K562 (cell line): ENCODE measurements at regions not wholly inside any gene's neighbourhood (a gene's known extent, or its start where the extent isn't known, plus 50 kb on each side); places are given as distances from the start of the nearest gene placed in this dataset.
A peak's percentile ranks its signal among the peaks of the same experiment; 100 is the strongest.

ENCODE experiments used
- ATAC-seq: fragments of 200-7000 bp; cut with Tn5 transposase; 3 replicates; pipeline ENCODE4 v1.9.1; 2020; ENCODE audit warnings: moderate library complexity
- BruUV-seq: library from RNA; stranded (reverse); fragments of 400-500 nt; replicated peaks from 2 replicates; lab custom pipeline; 2021; lab: Mats Ljungman, UMichigan
- CTCF ChIA-PET: fragments of 300-600 bp; formaldehyde crosslinking; extraction: SDS; loops from one replicate; lab custom pipeline; 2021; ENCODE audit warnings: low intra/inter-chr PET ratio; lab: Yijun Ruan, JAX
- POLR2A ChIA-PET: fragments of 300-600, 350-650 bp; sonication (Branson Sonifier 250); formaldehyde crosslinking; extraction: SDS; loops from one replicate; lab custom pipeline; 2021; ENCODE audit warnings: antibody characterized with exemption, inconsistent platforms; lab: Yijun Ruan, JAX
- DNase-seq, 4 experiments: peaks; one replicate each; pipeline versions ENCODE4 v3.0.0 to v3.0.0-alpha.2; 2011 to 2018; ENCODE audit warnings: low spot score in 3 of 4, mixed read lengths in 3 of 4; ENCODE audit errors: extremely low read depth in 1 of 4
- FAIRE-seq: peaks from 2 replicates; lab custom pipeline; 2011; peaks lifted over from hg19 to GRCh38; lab: Jason Lieb, UNC
- H2AFZ ChIP-seq: 2 replicates; pipeline ENCODE4 v1.6.0; 2011; ENCODE audit warnings: low read depth, low read length, control low read depth, inconsistent platforms
- H3K27ac ChIP-seq: fragments of 200-600 bp; 3 replicates; pipeline ENCODE4 v1.8.0; 2011; ENCODE audit warnings: low read depth, mild to moderate bottlenecking, control low read depth, inconsistent platforms, low read length, moderate library complexity, mixed read lengths; ENCODE audit errors: extremely low read depth
- H3K27me3 ChIP-seq, 2 experiments: fragments of 300-600 bp in 1 of 2; 2 replicates in 1 of 2; 3 replicates in 1 of 2; pipeline versions ENCODE4 v1.6.0 to v1.8.0; 2011; ENCODE audit warnings: inconsistent platforms in 2 of 2, low read length in 2 of 2, mild to moderate bottlenecking in 1 of 2, mixed read lengths in 1 of 2, moderate library complexity in 1 of 2; ENCODE audit not compliant: control insufficient read depth in 2 of 2, insufficient read depth in 2 of 2
- H3K36me3 ChIP-seq: fragments of 300-600 bp; 3 replicates; pipeline ENCODE4 v1.8.0; 2011; ENCODE audit warnings: mild to moderate bottlenecking, low read length, inconsistent platforms; ENCODE audit not compliant: control insufficient read depth, insufficient read depth
- H3K4me1 ChIP-seq, 2 experiments: fragments of 200-600 bp in 1 of 2; replicated peaks in 1 of 2; 2 replicates in 1 of 2; 3 replicates in 1 of 2; pipeline versions ENCODE4 v1.5.1 to v1.8.0; 2011; ENCODE audit warnings: inconsistent platforms in 2 of 2, low read length in 2 of 2, mild to moderate bottlenecking in 1 of 2, mixed read lengths in 1 of 2, moderate library complexity in 1 of 2; ENCODE audit not compliant: control insufficient read depth in 2 of 2, insufficient read depth in 2 of 2
- H3K4me2 ChIP-seq: 2 replicates; pipeline ENCODE4 v1.6.1; 2011; ENCODE audit warnings: low read length, control low read depth, inconsistent platforms, mixed read lengths; ENCODE audit not compliant: insufficient read depth
- H3K4me3 ChIP-seq: fragments of 200-600 bp; sonication (generic), shearing (Covaris generic); 2 replicates; pipeline ENCODE4 v1.5.1; 2016; ENCODE audit warnings: control low read depth, inconsistent platforms
- H3K79me2 ChIP-seq: fragments of 200-600 bp; 3 replicates; pipeline ENCODE4 v1.8.0; 2011; ENCODE audit warnings: low read length, inconsistent platforms; ENCODE audit not compliant: control insufficient read depth, insufficient read depth
- H3K9ac ChIP-seq, 2 experiments: 2 replicates each; pipeline versions ENCODE4 v1.6.0 to v1.6.1; 2011; ENCODE audit warnings: low read depth in 2 of 2, low read length in 2 of 2, control low read depth in 1 of 2, inconsistent platforms in 1 of 2, mild to moderate bottlenecking in 1 of 2, mixed read lengths in 1 of 2; ENCODE audit not compliant: insufficient read depth in 1 of 2
- H3K9me1 ChIP-seq: one replicate; pipeline ENCODE4 v1.6.0; 2011; ENCODE audit warnings: inconsistent platforms, mild to moderate bottlenecking, low read length, moderate library complexity; ENCODE audit not compliant: control insufficient read depth, insufficient read depth
- H3K9me3 ChIP-seq: replicated peaks from 2 replicates; pipeline ENCODE4 v1.5.1; 2011; ENCODE audit warnings: low read depth, low read length, inconsistent platforms; ENCODE audit not compliant: control insufficient read depth, insufficient read depth
- H4K20me1 ChIP-seq: replicated peaks from 2 replicates; pipeline ENCODE4 v1.6.1; 2011; ENCODE audit warnings: low read length, inconsistent platforms, mixed read lengths; ENCODE audit not compliant: control insufficient read depth, insufficient read depth
- CEBPG ChIP-seq, 3 experiments: fragments of 200-800 bp in 1 of 3; sonication (Bioruptor generic) in 1 of 3; sonication (generic) in 1 of 3; formaldehyde crosslinking in 1 of 3; IDR thresholded peaks in 2 of 3; conservative IDR thresholded peaks in 1 of 3; 2 replicates each; pipeline versions ENCODE4 v1.6.1 to v1.8.0; 2016 to 2022; ENCODE audit warnings: missing compliant biosample characterization in 2 of 3, missing genetic modification characterization in 2 of 3, mild to moderate bottlenecking in 1 of 3, missing genetic modification reagents in 1 of 3
- KDM1A ChIP-seq, 2 experiments: fragments of 450-650 bp; IDR thresholded peaks; 2 replicates each; pipeline ENCODE4 v1.6.1; 2016; ENCODE audit warnings: mild to moderate bottlenecking in 2 of 2
- MCM2 ChIP-seq: fragments of 450-650 bp; IDR thresholded peaks from 2 replicates; pipeline ENCODE4 v1.6.1; 2017; ENCODE audit warnings: low read depth, mild to moderate bottlenecking
- SRSF9 ChIP-seq: fragments of 200-400 bp; formaldehyde crosslinking; IDR thresholded peaks from 2 replicates; pipeline ENCODE4 v1.6.1; 2017; ENCODE audit warnings: low read depth, low read length, borderline replicate concordance
- ZNF12 ChIP-seq: sonication (generic); formaldehyde crosslinking; IDR thresholded peaks from 2 replicates; pipeline ENCODE4 v1.4.0; 2020; ENCODE audit warnings: mild to moderate bottlenecking, missing genetic modification reagents
- WGBS: fragments of 100-300 bp; shearing (Covaris generic); methylation state at CpG from one replicate; pipeline ENCODE4 v1.1.6; 2016; ENCODE audit warnings: low coverage, mixed read lengths; ENCODE audit not compliant: insufficient coverage; ENCODE audit errors: missing lambda C conversion rate; 5-methylcytosine and 5-hydroxymethylcytosine counted together
- in situ Hi-C: fragments of 300-500 bp; cut with MboI; formaldehyde crosslinking; loops from 4 replicates; pipeline ENCODE4 v1.15.0; 2018; ENCODE audit warnings: inconsistent platforms, mixed read lengths
- intact Hi-C: fragments of 100-400 bp; cut with micrococcal nuclease; formaldehyde crosslinking; loops from 2 replicates; pipeline ENCODE4 v1.14.2; 2022

GRCh38 chr2:58609326-58609725, 368.2 kb upstream of the FANCL start:
- no peak for TF ChIP-seq CEBPG (CRISPR knock-in tag; IDR thresholded peaks at IDR 0.05)
- TF ChIP-seq CEBPG (tag; conservative IDR thresholded peaks at IDR 0.05 in 1 of 2, IDR thresholded peaks at IDR 0.05 in 1 of 2), result 0 out of 4 replicates have a peak, but pooled peaks of 1 of the 2 experiments have one; percentile 30
- no peak for TF ChIP-seq ZNF12 (CRISPR knock-in tag)
- no TSS peak for BruUV-seq

GRCh38 chr2:58608146-58608545, 367.0 kb upstream of the FANCL start:
- Histone ChIP-seq H3K9me1 (no peaks in the 10 kb centered on the region), H4K20me1 (no peaks in the 10 kb centered on the region), H3K79me2 (no peaks in the 10 kb centered on the region), H3K4me3 (no peak overlapping the region), H3K36me3 (no peaks in the 10 kb centered on the region), H2AFZ (no peak overlapping the region), H3K4me1 (no peaks in the 10 kb centered on the region; a peak in 1 of 5 replicates), H3K27me3 (no peaks in the 10 kb centered on the region), H3K9me3 (no peaks in the 10 kb centered on the region), H3K9ac (no peak overlapping the region), H3K27ac (no peak overlapping the region), H3K4me2 (no peak overlapping the region)
- no peak for ATAC-seq
- in situ Hi-C loops, result no loop called here
- intact Hi-C loops, result loop anchor here (5.0 kb wide), 1 partner anchor 59 kb away; no protein-coding TSS in a partner anchor
- POLR2A ChIA-PET, result interaction anchor here (1.2 kb wide), 1 partner anchor 17 kb away, joined by 6 read pairs; no protein-coding TSS in a partner anchor
- no TSS peak for BruUV-seq
- WGBS, result 19% methylated on average over 1 of the region's 1 CpG
- TF ChIP-seq MCM2 (no peak), SRSF9 (no peak), KDM1A (IDR thresholded peaks at IDR 0.05) (peak; percentile 84 to 89)
- CTCF ChIA-PET, result no interaction called here
- FAIRE-seq, result no peak
- DNase-seq, result no peak

More at GRCh38 chr2:58609326-58609725, 368.2 kb upstream of the FANCL start:
- Histone ChIP-seq H3K36me3 (no peaks in the 10 kb centered on the region), H3K9ac (no peak overlapping the region), H3K79me2 (no peaks in the 10 kb centered on the region), H3K27ac (no peak overlapping the region), H3K9me3 (no peaks in the 10 kb centered on the region), H4K20me1 (no peaks in the 10 kb centered on the region), H3K4me2 (no peak overlapping the region), H3K9me1 (no peaks in the 10 kb centered on the region), H3K4me1 (no peaks in the 10 kb centered on the region; a peak in 1 of 5 replicates), H3K27me3 (no peaks in the 10 kb centered on the region), H2AFZ (peak overlapping the region; percentile 28; the same call in 1 of the 2 replicates), H3K4me3 (no peak overlapping the region)
- in situ Hi-C loops (no loop called here), intact Hi-C loops (loop anchor here (5.0 kb wide), 1 partner anchor 58 kb away; no protein-coding TSS in a partner anchor)
- FAIRE-seq, result no peak
- ChIA-PET POLR2A (no interaction called here), CTCF (no interaction called here)
- WGBS, result 50% methylated on average over 1 of the region's 1 CpG
- DNase-seq, result no peak
- no peak for ATAC-seq
